ENCODE measurements at regions not wholly inside any gene's neighbourhood (a gene's known extent, or its start where the extent isn't known, plus 50 kb on each side); places are given as distances from the start of the nearest gene placed in this dataset.
"Not testable (repeated sequence)": the region's sequence is repeated elsewhere in the genome, so short reads cannot be mapped to it uniquely, and the experiment has no call there.

GRCh38 chr5:58161889-58162288 lies 298.0 kb downstream of the PLK2 start:
- TF ChIP-seq CTCF (IDR thresholded peaks at IDR 0.05; ENCODE audit: low read depth, low read length); POLR2A (IDR thresholded peaks at IDR 0.05; ENCODE audit: extremely low read depth, insufficient read length); MYC (IDR thresholded peaks at IDR 0.05; ENCODE audit: low read depth, low read length); MAX (IDR thresholded peaks at IDR 0.05; ENCODE audit: low read depth, low read length): not testable (repeated sequence)
